Ascending aorta (tissue), 2 donors: ENCODE measurements at regions not wholly inside any gene's neighbourhood (a gene's known extent, or its start where the extent isn't known, plus 50 kb on each side); places are given as distances from the start of the nearest gene placed in this dataset.

Source experiments
- DNase-seq, 2 donors: peaks; one replicate each; pipeline ENCODE4 v3.0.0-alpha.2; 2019; ENCODE audit warnings: low spot score in 2 of 2
- H3K27ac ChIP-seq, 2 donors: fragments of 200-600 bp; sonication (generic); one replicate each; pipeline ENCODE4 v1.5.1; 2016 to 2017; ENCODE audit warnings: mild to moderate bottlenecking in 1 of 2
- H3K27me3 ChIP-seq: fragments of 200-600 bp; sonication (generic); one replicate; pipeline ENCODE4 v1.5.1; 2017
- H3K36me3 ChIP-seq, 2 donors: fragments of 200-600 bp; sonication (generic); one replicate each; pipeline ENCODE4 v1.5.1; 2016
- H3K4me1 ChIP-seq, 2 donors: fragments of 200-600 bp; sonication (generic); one replicate each; pipeline ENCODE4 v1.5.1; 2016 to 2017; ENCODE audit warnings: mild to moderate bottlenecking in 1 of 2
- H3K4me3 ChIP-seq, 2 donors: fragments of 200-600 bp; sonication (generic); one replicate each; pipeline ENCODE4 v1.5.1; 2016 to 2017; ENCODE audit warnings: mild to moderate bottlenecking in 1 of 2
- H3K9me3 ChIP-seq, 2 donors: fragments of 200-600 bp; sonication (generic); one replicate each; pipeline ENCODE4 v1.5.1; 2016
- intact Hi-C: fragments of 100-400 bp; cut with DNase I; formaldehyde crosslinking; loops from one replicate; pipeline ENCODE4 v1.15.1; 2023
- TF ChIP-seq, protein P1 (sequence below), 3 experiments: fragments of 200-600 bp in 2 of 3; fragments of 450-650 bp in 1 of 3; sonication (generic) in 2 of 3; IDR thresholded peaks; one replicate each; pipeline ENCODE4 v1.5.1; 2016 to 2019; ENCODE audit warnings: antibody characterized with exemption in 3 of 3, mild to moderate bottlenecking in 1 of 3, moderate library complexity in 1 of 3

DNA sequence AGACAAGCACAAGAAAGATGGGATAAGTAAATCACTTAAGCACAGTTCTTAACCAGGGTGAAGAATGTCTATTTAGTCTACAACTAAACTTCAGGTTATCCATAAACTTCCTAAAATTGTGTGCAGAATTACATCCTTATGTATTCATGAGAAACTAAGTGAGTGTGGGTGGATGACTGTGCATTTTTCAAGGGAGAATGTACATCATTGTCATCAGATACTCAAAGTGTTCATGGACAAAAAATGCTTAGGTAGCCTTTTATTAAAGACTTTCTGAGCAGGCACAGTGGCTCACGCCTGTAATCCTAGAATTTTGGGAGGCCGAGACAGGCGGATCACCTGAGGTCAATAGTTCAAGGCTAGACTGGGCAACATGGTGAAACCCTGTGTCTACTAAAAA, 2023.8 kb downstream of the LRRC4C start:
- TF ChIP-seq, protein P1, sequence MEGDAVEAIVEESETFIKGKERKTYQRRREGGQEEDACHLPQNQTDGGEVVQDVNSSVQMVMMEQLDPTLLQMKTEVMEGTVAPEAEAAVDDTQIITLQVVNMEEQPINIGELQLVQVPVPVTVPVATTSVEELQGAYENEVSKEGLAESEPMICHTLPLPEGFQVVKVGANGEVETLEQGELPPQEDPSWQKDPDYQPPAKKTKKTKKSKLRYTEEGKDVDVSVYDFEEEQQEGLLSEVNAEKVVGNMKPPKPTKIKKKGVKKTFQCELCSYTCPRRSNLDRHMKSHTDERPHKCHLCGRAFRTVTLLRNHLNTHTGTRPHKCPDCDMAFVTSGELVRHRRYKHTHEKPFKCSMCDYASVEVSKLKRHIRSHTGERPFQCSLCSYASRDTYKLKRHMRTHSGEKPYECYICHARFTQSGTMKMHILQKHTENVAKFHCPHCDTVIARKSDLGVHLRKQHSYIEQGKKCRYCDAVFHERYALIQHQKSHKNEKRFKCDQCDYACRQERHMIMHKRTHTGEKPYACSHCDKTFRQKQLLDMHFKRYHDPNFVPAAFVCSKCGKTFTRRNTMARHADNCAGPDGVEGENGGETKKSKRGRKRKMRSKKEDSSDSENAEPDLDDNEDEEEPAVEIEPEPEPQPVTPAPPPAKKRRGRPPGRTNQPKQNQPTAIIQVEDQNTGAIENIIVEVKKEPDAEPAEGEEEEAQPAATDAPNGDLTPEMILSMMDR (IDR thresholded peaks at IDR 0.05): no peak
- Histone ChIP-seq H3K36me3 (no peaks in the 10 kb centered on the region), H3K4me3 (no peak overlapping the region), H3K27me3 (no peaks in the 10 kb centered on the region), H3K4me1 (no peaks in the 10 kb centered on the region), H3K27ac (no peak overlapping the region), H3K9me3 (no peaks in the 10 kb centered on the region)
- DNase-seq: no peak
- intact Hi-C loops: no loop called here

DNA sequence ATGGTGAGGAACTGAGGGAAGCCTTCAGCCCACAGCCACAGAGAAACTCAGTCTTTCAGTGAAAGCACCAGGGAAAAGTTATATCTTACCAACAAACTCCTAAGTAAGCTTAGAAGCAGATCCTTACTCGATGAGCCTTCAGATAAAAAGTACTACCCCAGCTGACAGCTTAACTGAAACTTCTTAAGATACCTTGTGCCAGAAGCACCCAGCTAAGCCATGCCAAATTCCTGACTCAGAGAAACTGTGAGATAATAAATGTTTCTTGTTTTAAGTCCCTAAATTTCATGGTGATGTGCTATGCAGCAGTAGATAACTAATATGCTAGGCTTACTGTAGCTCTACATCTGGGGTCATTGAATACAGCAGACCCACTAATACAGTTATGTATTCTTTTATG, 2025.0 kb downstream of the LRRC4C start:
- intact Hi-C loops: no loop called here
- Histone ChIP-seq H3K4me3 (no peak overlapping the region), H3K36me3 (no peaks in the 10 kb centered on the region), H3K9me3 (no peaks in the 10 kb centered on the region), H3K27me3 (no peaks in the 10 kb centered on the region), H3K4me1 (no peaks in the 10 kb centered on the region), H3K27ac (no peak overlapping the region)
- DNase-seq: no peak
- TF ChIP-seq, protein P1 (IDR thresholded peaks at IDR 0.05): no peak

DNA sequence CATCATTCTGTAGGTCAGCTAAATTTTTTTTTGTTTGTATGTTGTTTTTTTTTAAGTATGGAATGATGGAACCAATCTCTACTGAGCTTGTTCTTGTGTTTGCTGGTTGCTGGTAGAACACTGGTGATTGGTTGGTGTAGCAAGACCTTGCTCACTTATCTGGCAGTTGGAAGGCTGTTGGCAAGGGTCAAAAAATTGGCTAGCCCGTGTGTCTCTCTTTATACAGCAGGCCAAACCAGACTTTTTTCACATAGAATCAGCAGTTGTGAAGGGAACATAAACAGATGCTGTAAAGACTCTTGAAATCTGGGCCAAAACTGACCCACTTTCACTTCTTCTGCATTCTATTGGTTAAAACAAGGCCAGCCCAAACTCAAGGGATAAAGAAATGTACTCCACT, 2026.5 kb downstream of the LRRC4C start:
- intact Hi-C loops: no loop called here
- H3K27me3 ChIP-seq: no peaks in the 10 kb centered on the region
- no peaks in the 10 kb centered on the region for H3K36me3 ChIP-seq
- no peak overlapping the region for H3K4me3 ChIP-seq
- TF ChIP-seq, protein P1 (IDR thresholded peaks at IDR 0.05): no peak
- DNase-seq: no peak
- no peaks in the 10 kb centered on the region for H3K4me1 ChIP-seq
- H3K27ac ChIP-seq: no peak overlapping the region
- no peaks in the 10 kb centered on the region for H3K9me3 ChIP-seq

DNA sequence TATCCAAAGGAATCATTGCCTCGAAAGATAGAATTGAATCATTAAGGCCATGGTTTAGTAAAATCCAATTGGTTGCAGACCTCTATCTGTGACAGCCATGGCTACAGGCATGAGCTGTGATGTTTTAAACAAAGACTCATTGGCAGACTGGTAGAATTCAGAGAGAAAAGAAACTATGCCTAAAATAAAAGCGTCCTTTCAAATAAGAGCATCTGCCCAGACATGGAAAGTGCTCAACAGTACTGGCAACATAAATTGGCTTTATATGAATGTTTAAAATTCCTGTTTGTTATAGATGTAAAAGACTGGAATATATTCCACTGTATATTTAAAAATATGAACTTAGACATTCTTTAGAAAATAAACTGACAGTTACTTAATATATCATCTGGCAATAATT, 2034.2 kb downstream of the LRRC4C start:
- Histone ChIP-seq H3K4me1 (no peaks in the 10 kb centered on the region), H3K27ac (no peak overlapping the region), H3K36me3 (no peaks in the 10 kb centered on the region), H3K9me3 (no peaks in the 10 kb centered on the region), H3K4me3 (no peak overlapping the region), H3K27me3 (no peaks in the 10 kb centered on the region)
- TF ChIP-seq, protein P1 (IDR thresholded peaks at IDR 0.05): no peak
- intact Hi-C loops: no loop called here
- no peak for DNase-seq

DNA sequence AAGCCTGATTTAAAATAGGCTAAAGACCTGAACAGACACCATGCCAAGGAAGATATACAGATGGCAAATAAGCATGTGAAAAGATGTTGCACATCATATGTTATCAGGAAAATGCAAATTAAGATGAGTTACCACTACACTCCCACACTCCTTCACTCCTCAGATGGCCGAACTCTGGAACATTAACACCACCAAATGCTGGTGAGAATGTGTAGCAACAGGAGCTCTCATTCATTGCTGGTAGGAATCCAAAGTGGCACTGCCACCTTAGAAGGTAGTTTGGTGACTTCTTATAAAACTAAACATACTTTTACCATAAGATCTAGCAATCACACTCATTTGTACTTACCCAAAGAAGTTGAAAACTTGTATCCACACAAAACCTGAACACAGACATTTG, 2047.3 kb downstream of the LRRC4C start:
- H3K4me1 ChIP-seq: no peaks in the 10 kb centered on the region
- no peak overlapping the region for H3K27ac ChIP-seq
- no peak overlapping the region for H3K4me3 ChIP-seq
- no peaks in the 10 kb centered on the region for H3K27me3 ChIP-seq
- no peaks in the 10 kb centered on the region for H3K9me3 ChIP-seq
- DNase-seq: no peak
- TF ChIP-seq, protein P1 (IDR thresholded peaks at IDR 0.05): no peak
- intact Hi-C loops: no loop called here
- no peaks in the 10 kb centered on the region for H3K36me3 ChIP-seq

DNA sequence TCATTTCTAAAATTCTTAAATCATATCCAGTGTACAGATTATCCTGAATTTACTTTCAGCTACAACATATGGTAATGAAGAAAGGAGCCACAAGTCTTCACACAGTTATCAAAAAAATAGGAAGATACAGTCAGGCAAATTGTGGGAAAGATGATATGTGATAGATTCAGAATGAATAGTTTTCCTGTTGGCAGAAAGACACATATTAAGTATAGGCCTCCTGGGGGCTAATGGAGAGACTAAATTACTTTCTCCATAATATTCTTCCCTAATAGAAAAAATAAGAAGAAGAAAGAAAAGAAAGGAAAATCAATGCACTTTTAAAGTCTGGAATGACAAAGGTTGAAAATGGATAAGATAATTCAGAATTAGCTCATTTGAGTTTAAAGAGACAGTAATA, 2073.5 kb downstream of the LRRC4C start:
- Histone ChIP-seq H3K27ac (no peak overlapping the region), H3K4me3 (no peak overlapping the region), H3K4me1 (no peaks in the 10 kb centered on the region), H3K36me3 (no peaks in the 10 kb centered on the region), H3K9me3 (no peaks in the 10 kb centered on the region), H3K27me3 (no peaks in the 10 kb centered on the region)
- no peak for DNase-seq
- intact Hi-C loops: no loop called here
- TF ChIP-seq, protein P1 (IDR thresholded peaks at IDR 0.05): no peak
